Pancreas (tissue), 10 donors: ENCODE measurements at regions not wholly inside any gene's neighbourhood (a gene's known extent, or its start where the extent isn't known, plus 50 kb on each side); places are given as distances from the start of the nearest gene placed in this dataset.

Experiments used
- ATAC-seq, 4 donors: fragments of 200-7000 bp; cut with Tn5 transposase; one replicate each; pipeline versions ENCODE4 v1.8.0 to v1.9.1; 2020; ENCODE audit warnings: mild to moderate bottlenecking in 4 of 4, moderate library complexity in 4 of 4
- DNase-seq, 6 donors: peaks; one replicate each; pipeline ENCODE4 v3.0.0-alpha.2; 2020
- FAIRE-seq: peaks from 2 replicates; lab custom pipeline; 2012; peaks lifted over from hg19 to GRCh38; lab: Jason Lieb, UNC
- H3K27ac ChIP-seq, 4 donors: fragments of 200-600 bp; sonication (generic); 1 replicate in 3 of 4; 2 replicates in 1 of 4; pipeline versions ENCODE4 v1.5.0 to v1.8.0; 2020
- H3K27me3 ChIP-seq, 4 donors: fragments of 200-600 bp; one replicate each; pipeline ENCODE4 v1.8.0; 2021
- H3K36me3 ChIP-seq, 3 donors: fragments of 200-600 bp; sonication (generic) in 1 of 3; one replicate each; pipeline versions ENCODE4 v1.5.0 to v1.8.0; 2020 to 2021
- H3K4me1 ChIP-seq, 3 donors: fragments of 200-600 bp; one replicate each; pipeline ENCODE4 v1.8.0; 2021
- H3K4me3 ChIP-seq, 4 donors: fragments of 200-600 bp; sonication (generic) in 2 of 4; one replicate each; pipeline versions ENCODE4 v1.5.0 to v1.8.0; 2020 to 2021
- H3K9me3 ChIP-seq, 4 donors: fragments of 200-600 bp; one replicate each; pipeline ENCODE4 v1.8.0; 2021
- CTCF ChIP-seq, 4 donors: fragments of 200-600 bp; sonication (generic) in 3 of 4; IDR thresholded peaks; one replicate each; pipeline versions ENCODE4 v1.5.0 to v1.8.0; 2021; ENCODE audit warnings: antibody characterized with exemption in 4 of 4
- WGBS, 2 donors: extraction: QIAGEN DNeasy Blood & Tissue Kit; methylation state at CpG; one replicate each; pipeline ENCODE4 v1.1.7; 2013; 5-methylcytosine and 5-hydroxymethylcytosine counted together
- intact Hi-C, 3 donors: fragments of 100-400 bp; cut with DNase I; formaldehyde crosslinking; loops; one replicate each; pipeline versions ENCODE4 v1.11.1 to v1.14.2; 2022
- donor health status: healthy with polysubstance abuse.
- donor health status: DM: no; HTN: no; CAD: no; lungs with moderate emphysema.
- donor health status: DM: no; HTN: no; CAD: no.
- donor health status: control.
- donor health status: control.
- donor health status: Bipolar disorder and iron deficiency.
- donor health status: DM: yes; HTN: yes; CAD: no.
- donor health status: DM: no; HTN: no; CAD: no.
- donor health status: DM: no; HTN: no; CAD: no.
- donor health status: DM: yes; HTN: yes; CAD: no.

DNA sequence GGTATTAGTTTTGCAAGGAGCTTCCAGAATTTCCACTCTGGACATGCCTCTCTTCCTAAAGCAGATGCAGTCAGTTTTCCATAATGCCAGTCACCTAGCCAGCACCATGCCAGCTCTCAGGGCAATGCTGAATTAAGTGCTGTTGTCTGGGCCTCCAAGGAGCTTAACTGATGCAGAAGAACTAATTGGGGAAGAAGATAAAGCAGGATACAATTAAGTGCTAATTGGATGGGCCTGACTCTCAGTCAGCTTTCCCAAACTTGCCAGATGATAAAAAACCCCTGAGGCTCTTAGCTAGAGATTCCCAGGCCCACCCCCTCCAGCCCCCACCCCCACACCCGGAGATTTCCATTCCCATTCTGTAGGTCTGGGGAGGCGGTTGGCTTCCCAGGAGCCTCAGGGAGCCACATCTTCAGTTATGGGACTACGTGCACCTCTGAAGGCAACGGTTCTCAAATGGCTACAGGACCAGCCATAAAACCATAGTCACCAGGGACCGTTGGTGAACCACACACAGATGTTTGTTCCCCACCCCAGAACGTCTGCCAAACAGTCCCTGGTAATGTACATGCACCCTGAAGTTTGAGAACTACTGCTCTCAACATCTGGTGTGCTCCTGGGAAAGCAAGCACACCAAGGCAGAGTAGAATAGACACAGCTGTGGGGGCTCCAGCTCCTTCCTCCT is 499.1 kb upstream of the CDH5 start:
- 51 to 55% methylated on average over 6 of the region's 6 CpGs for WGBS, 2 donors
- Histone ChIP-seq H3K4me1 (no peaks in the 10 kb centered on the region), H3K27ac (no peak overlapping the region), H3K27me3 (no peaks in the 10 kb centered on the region), H3K4me3 (no peak overlapping the region), H3K9me3 (no peaks in the 10 kb centered on the region), H3K36me3 (no peaks in the 10 kb centered on the region)
- intact Hi-C loops: no loop called here
- TF ChIP-seq CTCF (IDR thresholded peaks at IDR 0.05): no peak
- ATAC-seq: no peak
- no peak for FAIRE-seq
- no peak for DNase-seq

GRCh38 chr16:65863236-65863635 is 503.3 kb upstream of the CDH5 start:
- Histone ChIP-seq H3K9me3 (no peaks in the 10 kb centered on the region), H3K4me1 (no peaks in the 10 kb centered on the region), H3K4me3 (no peak overlapping the region), H3K27ac (no peak overlapping the region), H3K36me3 (no peaks in the 10 kb centered on the region), H3K27me3 (no peaks in the 10 kb centered on the region)
- ATAC-seq (no peak), FAIRE-seq (no peak), DNase-seq (no peak)
- no peak for TF ChIP-seq CTCF (IDR thresholded peaks at IDR 0.05)
- WGBS, 2 donors: 55 to 73% methylated on average over 2 of the region's 2 CpGs
- intact Hi-C loops: no loop called here

DNA sequence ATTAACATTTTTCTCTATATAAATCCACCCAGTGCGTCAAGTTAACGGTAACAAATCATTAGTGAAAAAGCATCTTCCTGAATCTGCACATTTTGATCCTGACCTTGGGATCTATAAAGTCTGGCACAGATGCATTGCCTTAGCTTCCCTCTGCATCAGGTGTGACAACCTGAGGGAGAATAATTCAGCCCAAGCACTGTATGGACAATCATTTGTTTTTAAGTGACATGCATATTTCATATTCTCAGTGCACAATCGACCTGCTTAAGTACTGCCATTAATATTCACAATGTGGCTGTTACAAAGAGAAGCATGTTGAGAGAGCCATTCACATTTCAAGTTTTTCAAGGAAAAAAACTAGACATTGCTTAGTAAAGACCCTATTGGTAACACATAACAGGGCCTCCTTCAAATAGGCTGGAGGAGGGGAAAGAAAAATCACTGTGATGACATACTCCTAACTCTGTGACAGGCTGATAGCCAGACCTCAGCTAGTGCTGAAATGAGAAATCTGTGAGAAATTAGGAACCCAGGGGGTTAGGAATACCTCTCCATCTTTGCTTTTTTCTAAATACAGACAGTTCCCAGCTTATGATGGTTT is 505.3 kb upstream of the CDH5 start:
- Histone ChIP-seq H3K4me1 (no peaks in the 10 kb centered on the region), H3K9me3 (no peaks in the 10 kb centered on the region), H3K27ac (no peak overlapping the region), H3K4me3 (no peak overlapping the region), H3K36me3 (no peaks in the 10 kb centered on the region), H3K27me3 (no peaks in the 10 kb centered on the region)
- intact Hi-C loops: no loop called here
- WGBS, 2 donors: 55 to 60% methylated on average over 3 of the region's 3 CpGs
- TF ChIP-seq CTCF (IDR thresholded peaks at IDR 0.05): no peak
- DNase-seq: no peak
- no peak for FAIRE-seq
- ATAC-seq: no peak

DNA sequence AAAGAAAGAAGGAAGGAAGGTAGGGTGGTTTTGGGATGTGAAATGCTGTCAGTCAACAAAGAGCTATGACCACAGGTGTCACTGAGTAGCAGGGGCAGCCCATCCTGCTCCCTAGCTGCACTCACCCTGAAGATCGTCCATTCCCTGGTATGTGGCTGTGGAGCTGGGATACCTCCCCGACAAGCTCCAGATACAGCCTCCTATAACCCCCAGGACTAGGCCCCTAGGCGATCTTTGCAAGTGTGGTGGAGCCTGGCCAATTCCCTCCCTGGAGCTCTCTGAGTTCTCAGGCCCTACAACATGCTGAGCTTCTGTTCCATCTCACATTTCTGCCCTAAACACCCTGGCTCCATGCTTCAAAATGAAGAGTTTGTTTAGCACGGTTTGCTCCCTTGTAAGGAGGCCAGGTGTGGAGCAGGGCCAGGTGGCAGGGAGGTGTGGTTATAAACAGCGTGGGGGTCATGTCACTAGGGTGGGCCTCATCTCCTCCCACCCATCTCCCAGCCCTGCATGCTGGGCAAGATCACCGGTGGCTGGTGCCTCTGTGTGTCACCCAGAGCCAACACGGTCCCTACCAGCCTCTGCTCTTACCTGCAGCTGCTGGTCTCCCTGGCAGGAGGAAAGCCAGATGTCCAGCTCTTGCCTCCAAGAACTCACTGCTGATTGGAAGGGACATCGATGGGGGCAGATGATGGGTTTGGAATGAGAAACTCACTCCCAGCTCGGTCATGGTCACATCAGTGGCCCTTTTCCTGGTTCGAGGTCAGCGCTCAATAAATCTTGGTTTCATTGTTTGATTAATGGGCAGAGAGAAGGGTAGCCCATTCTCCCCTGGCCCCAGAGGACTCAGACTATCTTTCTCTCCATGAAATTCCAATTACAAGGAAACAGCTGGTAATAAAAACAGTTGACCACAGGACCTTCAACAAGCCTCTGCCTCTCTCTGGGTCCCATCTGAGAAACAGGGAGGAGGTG is 511.0 kb upstream of the CDH5 start:
- FAIRE-seq: no peak
- no peaks in the 10 kb centered on the region for H3K27me3 ChIP-seq
- no peaks in the 10 kb centered on the region for H3K36me3 ChIP-seq
- no peak overlapping the region for H3K4me3 ChIP-seq
- H3K4me1 ChIP-seq: no peaks in the 10 kb centered on the region
- no peak overlapping the region for H3K27ac ChIP-seq
- no peak for ATAC-seq
- WGBS, 2 donors: 59 to 71% methylated on average over 11 of the region's 11 CpGs
- intact Hi-C loops: no loop called here
- no peaks in the 10 kb centered on the region for H3K9me3 ChIP-seq
- DNase-seq: no peak
- no peak for TF ChIP-seq CTCF (IDR thresholded peaks at IDR 0.05)
